ENCODE measurements at regions not wholly inside any gene's neighbourhood (a gene's known extent, or its start where the extent isn't known, plus 50 kb on each side); places are given as distances from the start of the nearest gene placed in this dataset.

GRCh38 chr2:220783671-220784070 is 788.4 kb downstream of the EPHA4 start:
- H3K36me3 Mint-ChIP-seq (ENCODE audit: low read depth) = no peaks in the 10 kb centered on the region
- ATAC-seq (ENCODE audit: poor library complexity) (no peak), DNase-seq (no peak)
- no peak overlapping the region for H3K27ac ChIP-seq (ENCODE audit: low read depth in 1 of 2, low read length in 2 of 2)
- TF ChIP-seq, protein P1, sequence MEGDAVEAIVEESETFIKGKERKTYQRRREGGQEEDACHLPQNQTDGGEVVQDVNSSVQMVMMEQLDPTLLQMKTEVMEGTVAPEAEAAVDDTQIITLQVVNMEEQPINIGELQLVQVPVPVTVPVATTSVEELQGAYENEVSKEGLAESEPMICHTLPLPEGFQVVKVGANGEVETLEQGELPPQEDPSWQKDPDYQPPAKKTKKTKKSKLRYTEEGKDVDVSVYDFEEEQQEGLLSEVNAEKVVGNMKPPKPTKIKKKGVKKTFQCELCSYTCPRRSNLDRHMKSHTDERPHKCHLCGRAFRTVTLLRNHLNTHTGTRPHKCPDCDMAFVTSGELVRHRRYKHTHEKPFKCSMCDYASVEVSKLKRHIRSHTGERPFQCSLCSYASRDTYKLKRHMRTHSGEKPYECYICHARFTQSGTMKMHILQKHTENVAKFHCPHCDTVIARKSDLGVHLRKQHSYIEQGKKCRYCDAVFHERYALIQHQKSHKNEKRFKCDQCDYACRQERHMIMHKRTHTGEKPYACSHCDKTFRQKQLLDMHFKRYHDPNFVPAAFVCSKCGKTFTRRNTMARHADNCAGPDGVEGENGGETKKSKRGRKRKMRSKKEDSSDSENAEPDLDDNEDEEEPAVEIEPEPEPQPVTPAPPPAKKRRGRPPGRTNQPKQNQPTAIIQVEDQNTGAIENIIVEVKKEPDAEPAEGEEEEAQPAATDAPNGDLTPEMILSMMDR (IDR thresholded peaks at IDR 0.05) = no peak
- H3K4me1 Mint-ChIP-seq (ENCODE audit: low read depth) = no peaks in the 10 kb centered on the region
- no peak overlapping the region for H3K27ac Mint-ChIP-seq
- H3K9me3 Mint-ChIP-seq = no peaks in the 10 kb centered on the region
- POLR2A ChIA-PET = no interaction called here
- no peak overlapping the region for H3K4me3 ChIP-seq (ENCODE audit: low read length)
- CTCF ChIA-PET = no interaction called here
- H3K9me3 ChIP-seq (ENCODE audit: control insufficient read depth in 1 of 2, insufficient read depth in 1 of 2, low read length in 2 of 2) = no peaks in the 10 kb centered on the region
- H3K4me1 ChIP-seq (ENCODE audit: insufficient read depth, low read length) = no peaks in the 10 kb centered on the region
- intact Hi-C loops (cut with DNase I, micrococcal nuclease) = no loop called here
- no peak overlapping the region for H3K4me3 Mint-ChIP-seq
- peaks cover 5% of the 10 kb centered on the region for H3K27me3 Mint-ChIP-seq
- no peaks in the 10 kb centered on the region for H3K27me3 ChIP-seq (ENCODE audit: control insufficient read depth in 1 of 2, insufficient read depth in 2 of 2, low read length in 2 of 2)
- no peaks in the 10 kb centered on the region for H3K36me3 ChIP-seq (ENCODE audit: insufficient read depth, low read length)

DNA sequence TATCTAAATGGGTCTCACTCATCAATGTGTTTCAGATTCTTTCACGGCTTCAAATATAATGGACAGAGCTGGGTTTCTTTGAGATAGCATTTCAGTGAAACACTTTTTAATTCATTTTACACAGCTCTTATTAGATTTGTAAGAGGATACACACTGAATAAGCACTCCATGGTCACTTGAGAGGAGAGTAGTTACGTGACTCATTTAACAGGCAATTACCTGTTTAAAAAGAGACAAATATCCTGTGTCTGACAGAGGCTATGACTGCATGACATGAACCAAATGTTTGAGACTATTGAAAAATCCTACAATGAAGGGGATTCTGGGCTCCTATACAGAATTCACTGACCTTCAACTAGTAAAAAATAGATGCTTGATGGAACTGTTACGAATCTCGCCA is 786.9 kb downstream of the EPHA4 start:
- H3K27ac Mint-ChIP-seq = no peak overlapping the region
- TF ChIP-seq, protein P1 (IDR thresholded peaks at IDR 0.05) = no peak
- no peaks in the 10 kb centered on the region for H3K36me3 Mint-ChIP-seq (ENCODE audit: low read depth)
- intact Hi-C loops (cut with DNase I, micrococcal nuclease) = no loop called here
- H3K4me3 ChIP-seq (ENCODE audit: low read length) = no peak overlapping the region
- no peaks in the 10 kb centered on the region for H3K4me1 ChIP-seq (ENCODE audit: insufficient read depth, low read length)
- H3K27me3 Mint-ChIP-seq = peaks cover 5% of the 10 kb centered on the region
- H3K4me3 Mint-ChIP-seq = no peak overlapping the region
- DNase-seq (no peak), ATAC-seq (ENCODE audit: poor library complexity) (no peak)
- no peaks in the 10 kb centered on the region for H3K36me3 ChIP-seq (ENCODE audit: insufficient read depth, low read length)
- no peaks in the 10 kb centered on the region for H3K9me3 Mint-ChIP-seq
- H3K4me1 Mint-ChIP-seq (ENCODE audit: low read depth) = no peaks in the 10 kb centered on the region
- H3K27ac ChIP-seq (ENCODE audit: low read depth in 1 of 2, low read length in 2 of 2) = no peak overlapping the region
- ChIA-PET CTCF (no interaction called here), POLR2A (interaction anchor here (0.7 kb wide), 1 partner anchor 17 kb away, joined by 6 read pairs; no protein-coding TSS in a partner anchor)
- H3K9me3 ChIP-seq (ENCODE audit: control insufficient read depth in 1 of 2, insufficient read depth in 1 of 2, low read length in 2 of 2) = no peaks in the 10 kb centered on the region
- H3K27me3 ChIP-seq (ENCODE audit: control insufficient read depth in 1 of 2, insufficient read depth in 2 of 2, low read length in 2 of 2) = no peaks in the 10 kb centered on the region

DNA sequence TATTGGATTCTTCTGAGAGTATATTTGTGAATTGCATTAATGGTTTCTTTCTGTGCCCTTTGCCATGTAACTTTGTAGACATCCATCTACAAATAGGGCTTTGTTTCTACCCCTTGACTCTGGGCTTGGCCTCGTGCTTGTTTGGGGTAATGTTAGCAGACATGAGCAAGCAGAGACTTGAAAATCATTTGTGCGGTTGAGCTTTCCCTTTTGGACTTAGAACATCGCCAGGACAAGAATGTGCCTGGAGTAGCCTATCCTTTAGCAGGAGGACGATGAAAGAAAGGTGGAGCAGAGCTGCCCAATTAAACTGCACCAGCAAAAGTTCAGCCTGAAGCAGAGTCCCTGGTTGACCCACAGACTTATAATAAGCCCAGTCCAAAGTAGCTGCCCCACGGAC is 785.9 kb downstream of the EPHA4 start:
- Mint-ChIP-seq H3K9me3 (no peaks in the 10 kb centered on the region), H3K4me1 (ENCODE audit: low read depth) (no peaks in the 10 kb centered on the region), H3K27ac (no peak overlapping the region), H3K4me3 (no peak overlapping the region), H3K36me3 (ENCODE audit: low read depth) (no peaks in the 10 kb centered on the region), H3K27me3 (peaks cover 5% of the 10 kb centered on the region)
- H3K4me3 ChIP-seq (ENCODE audit: low read length) = no peak overlapping the region
- H3K4me1 ChIP-seq (ENCODE audit: insufficient read depth, low read length) = no peaks in the 10 kb centered on the region
- ATAC-seq (ENCODE audit: poor library complexity) = no peak
- TF ChIP-seq, protein P1 (IDR thresholded peaks at IDR 0.05) = no peak
- intact Hi-C loops (cut with DNase I, micrococcal nuclease) = no loop called here
- CTCF ChIA-PET = no interaction called here
- no peak for DNase-seq
- no peaks in the 10 kb centered on the region for H3K27me3 ChIP-seq (ENCODE audit: control insufficient read depth in 1 of 2, insufficient read depth in 2 of 2, low read length in 2 of 2)
- H3K27ac ChIP-seq (ENCODE audit: low read depth in 1 of 2, low read length in 2 of 2) = no peak overlapping the region
- POLR2A ChIA-PET = no interaction called here
- H3K36me3 ChIP-seq (ENCODE audit: insufficient read depth, low read length) = no peaks in the 10 kb centered on the region
- H3K9me3 ChIP-seq (ENCODE audit: control insufficient read depth in 1 of 2, insufficient read depth in 1 of 2, low read length in 2 of 2) = no peaks in the 10 kb centered on the region
